ENCODE measurements at regions not wholly inside any gene's neighbourhood (a gene's known extent, or its start where the extent isn't known, plus 50 kb on each side); places are given as distances from the start of the nearest gene placed in this dataset.

DNA sequence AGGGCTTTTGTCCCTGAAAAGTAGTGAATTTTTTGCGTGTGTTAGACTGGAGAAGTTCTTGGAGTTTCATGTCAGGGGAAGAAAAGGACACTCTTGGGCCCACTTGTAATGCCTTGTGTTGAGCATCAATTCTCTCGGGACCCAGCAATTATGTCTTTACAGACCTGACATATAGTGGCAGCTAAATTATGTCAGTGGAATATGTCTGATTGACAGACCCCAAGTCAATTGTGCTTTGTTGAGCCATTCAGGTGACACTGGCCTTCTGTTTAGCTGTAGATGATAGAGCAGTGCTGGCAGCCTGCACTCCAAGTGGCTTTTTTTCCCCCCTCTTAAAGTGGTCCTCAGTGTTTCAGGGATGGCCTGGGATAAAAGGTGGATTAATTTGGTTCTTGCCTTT lies 112.1 kb upstream of the AGBL1 start:
- intact Hi-C loops (cut with DNase I): no loop called here
- DNase-seq (ENCODE audit: low spot score): no peak

DNA sequence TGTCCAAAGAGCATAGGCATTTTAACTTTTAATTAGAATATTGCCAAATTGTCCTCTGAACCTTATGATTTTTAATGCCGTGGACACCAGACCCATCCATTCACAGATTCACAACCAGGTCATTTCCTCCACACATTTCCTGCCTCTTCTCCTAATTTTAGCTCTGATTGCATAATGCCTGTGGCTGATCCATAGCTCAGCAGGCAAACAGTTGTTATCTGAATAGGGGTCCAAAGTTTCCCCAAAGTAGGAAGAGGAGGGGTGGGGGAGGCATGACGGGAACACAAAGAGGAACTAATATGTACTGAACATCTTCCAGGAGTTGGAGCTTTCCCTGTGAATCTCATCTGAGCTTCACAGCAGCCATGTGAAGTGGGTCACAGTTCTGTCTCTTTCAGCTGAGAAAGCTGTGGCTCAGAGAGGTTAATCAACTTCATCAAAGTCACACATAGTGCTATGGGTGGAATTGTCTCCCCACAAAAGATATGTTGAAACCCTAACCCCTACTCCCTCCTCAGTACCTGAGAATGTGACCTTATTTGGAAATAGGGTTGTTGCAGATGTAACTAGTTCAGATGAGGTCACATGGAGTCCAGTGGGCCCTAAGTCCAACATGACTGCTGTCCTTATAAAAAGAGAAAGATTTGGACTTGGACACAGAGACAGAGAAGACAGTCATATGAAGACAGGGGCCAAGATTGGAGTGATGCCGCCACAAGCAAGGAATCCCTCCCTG lies 106.7 kb upstream of the AGBL1 start:
- no peak for DNase-seq (ENCODE audit: low spot score)
- intact Hi-C loops (cut with DNase I): loop anchor here in 1 of 2 donors (5.0 kb wide), 1 partner anchor 1264 kb away; no protein-coding TSS in a partner anchor

DNA sequence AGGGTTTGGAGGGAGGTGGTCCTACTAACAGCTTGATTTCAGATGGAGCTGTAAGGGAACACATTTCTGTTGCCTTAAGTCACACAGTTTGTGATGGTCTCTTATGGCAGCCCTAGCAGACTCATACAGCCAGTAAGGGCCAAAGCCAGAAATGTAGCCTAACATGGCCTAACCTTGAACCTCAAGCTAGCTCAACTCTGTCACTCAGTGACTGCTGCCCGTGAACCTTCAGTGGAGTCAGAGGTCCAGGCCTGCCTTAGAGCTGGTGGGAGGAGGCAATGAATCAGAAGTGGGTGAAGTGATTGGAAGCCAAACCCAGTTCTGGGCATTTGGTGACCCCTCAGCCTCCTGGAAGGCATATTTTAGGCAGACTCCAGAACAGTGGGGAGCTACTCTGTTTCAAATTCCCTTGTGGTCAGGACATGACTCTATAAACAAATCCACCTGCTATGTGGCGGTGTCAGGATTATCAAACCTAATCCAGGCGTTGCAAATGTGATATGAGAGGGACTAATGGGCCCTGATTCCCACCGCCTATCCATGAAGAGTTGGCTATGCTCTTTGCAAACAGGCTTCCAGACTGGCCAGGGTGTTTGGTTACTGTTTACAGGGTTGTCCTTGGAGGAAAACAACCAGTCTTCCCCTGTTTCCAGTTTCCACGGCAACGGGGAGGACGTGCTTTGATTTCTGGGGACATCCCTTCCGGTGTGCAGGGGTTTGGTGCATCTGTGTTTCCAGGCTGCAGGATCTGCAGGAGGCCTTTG lies 105.9 kb upstream of the AGBL1 start:
- intact Hi-C loops (cut with DNase I): loop anchor here in 1 of 2 donors (5.0 kb wide), 1 partner anchor 1264 kb away; no protein-coding TSS in a partner anchor
- DNase-seq (ENCODE audit: low spot score): no peak

DNA sequence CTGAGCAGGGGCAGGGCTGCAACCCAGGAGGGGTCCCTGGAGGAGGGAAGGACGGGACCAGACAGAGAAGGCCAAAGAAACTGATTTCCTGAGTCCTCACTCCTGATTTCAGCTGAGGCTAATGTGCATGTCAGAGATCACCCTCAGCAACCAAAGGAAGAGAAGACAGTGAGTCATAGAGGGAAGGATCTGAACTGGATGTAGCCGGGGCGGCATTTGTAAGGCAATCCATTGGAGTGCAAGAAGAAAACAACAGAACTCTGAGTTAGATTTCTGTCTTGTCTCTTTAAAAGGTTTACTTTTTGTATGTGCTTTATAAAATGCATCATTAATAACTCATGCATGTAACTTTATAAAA lies 105.3 kb upstream of the AGBL1 start:
- intact Hi-C loops (cut with DNase I): loop anchor here in 1 of 2 donors (5.0 kb wide), 1 partner anchor 1263 kb away; no protein-coding TSS in a partner anchor
- DNase-seq (ENCODE audit: low spot score): no peak

DNA sequence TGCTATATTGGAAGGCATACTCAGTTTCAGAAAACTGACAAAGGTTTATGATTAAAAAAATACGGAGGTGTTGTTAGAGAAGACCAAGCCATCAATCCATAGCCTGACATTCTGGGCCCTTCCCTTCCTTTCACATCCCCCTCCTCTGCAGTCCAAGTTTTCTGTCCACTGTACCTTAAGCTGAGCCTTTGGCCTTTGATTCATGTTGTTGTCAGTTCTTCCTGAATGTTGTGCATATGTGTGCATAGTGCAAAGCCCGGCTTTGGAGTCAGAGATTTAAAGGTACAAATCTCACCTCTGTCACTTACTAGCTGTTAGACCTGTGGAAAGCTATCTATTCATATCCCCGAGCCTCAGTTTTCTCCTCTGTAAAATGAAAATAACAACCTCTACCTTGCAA lies 104.9 kb upstream of the AGBL1 start:
- intact Hi-C loops (cut with DNase I): loop anchor here in 1 of 2 donors (5.0 kb wide), 1 partner anchor 1263 kb away; no protein-coding TSS in a partner anchor
- no peak for DNase-seq (ENCODE audit: low spot score)

DNA sequence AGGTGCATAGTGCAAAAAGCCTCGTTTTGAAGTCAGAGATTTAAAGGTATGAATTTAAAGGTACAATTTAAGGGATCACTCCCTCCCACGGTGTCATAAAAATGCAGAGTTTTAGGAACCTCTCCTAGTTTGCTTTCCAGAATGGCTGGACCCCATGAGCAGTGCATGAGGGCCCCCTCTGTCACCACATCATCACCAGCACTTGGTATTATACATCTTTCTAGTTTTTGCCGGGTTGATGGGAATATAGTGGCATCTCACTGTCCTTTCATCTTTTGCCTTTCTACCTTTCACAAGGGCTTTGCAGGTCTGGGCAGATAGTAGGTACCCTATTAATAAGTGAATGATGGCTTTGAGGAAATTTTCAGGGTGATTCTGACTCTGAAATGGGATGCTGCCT lies 103.6 kb upstream of the AGBL1 start:
- no peak for DNase-seq (ENCODE audit: low spot score)
- intact Hi-C loops (cut with DNase I): no loop called here

DNA sequence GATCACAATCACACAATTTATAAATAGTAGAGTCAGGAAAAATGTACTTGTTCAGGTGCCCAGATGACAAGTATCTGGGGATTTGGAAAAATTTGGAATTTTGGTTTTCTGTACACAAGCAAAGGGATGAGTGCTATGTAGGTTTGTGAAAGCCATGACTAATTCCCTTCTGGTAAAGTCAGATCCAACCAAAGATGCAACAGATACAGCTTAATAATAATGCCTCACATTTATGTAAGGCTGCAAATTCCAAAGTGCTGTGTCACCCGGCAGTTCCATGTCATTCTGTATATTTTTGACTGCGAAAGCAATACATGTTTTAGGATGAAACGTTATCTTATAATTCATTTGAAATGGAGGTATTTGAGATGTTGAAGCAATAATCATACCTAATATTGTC lies 102.7 kb upstream of the AGBL1 start:
- no peak for DNase-seq (ENCODE audit: low spot score)
- intact Hi-C loops (cut with DNase I): no loop called here

DNA sequence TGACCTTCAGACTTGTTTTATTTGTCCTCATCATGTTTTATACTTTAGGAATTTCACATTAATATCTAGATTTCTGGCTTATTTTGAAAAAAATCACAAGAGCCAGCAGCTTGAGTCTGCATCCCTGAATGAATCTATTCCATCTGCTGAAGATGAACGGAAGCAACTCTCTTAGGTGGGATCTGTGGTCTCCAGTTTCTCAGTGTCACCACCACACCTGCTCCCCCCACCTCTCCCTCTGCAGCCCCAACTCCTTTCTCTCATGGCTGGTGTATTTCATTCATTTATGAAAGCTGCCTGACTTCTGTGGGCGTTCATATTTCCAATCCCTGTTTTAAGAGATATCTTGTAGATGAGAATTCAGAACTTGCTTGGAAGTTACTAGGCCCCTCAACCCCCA lies 102.1 kb upstream of the AGBL1 start:
- intact Hi-C loops (cut with DNase I): no loop called here
- DNase-seq (ENCODE audit: low spot score): no peak

DNA sequence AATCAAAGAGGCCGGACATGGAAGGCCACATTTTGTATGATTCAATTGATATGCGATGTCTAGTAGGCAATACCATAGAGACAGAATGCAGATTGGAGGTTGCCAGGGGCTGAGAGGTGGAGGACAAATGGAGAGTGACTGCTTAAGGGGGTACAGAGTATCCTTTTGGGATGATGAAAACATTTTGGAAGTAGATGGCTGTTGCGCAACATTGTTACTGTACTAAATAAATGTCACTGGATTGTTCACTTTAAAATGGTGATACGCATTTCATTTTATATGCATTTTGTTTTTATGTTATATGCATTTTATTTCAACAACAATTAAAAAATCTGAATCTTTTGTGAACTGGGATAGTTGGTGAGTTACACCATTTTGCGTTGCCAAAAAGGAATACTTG lies 99.7 kb upstream of the AGBL1 start:
- DNase-seq (ENCODE audit: low spot score): no peak
- intact Hi-C loops (cut with DNase I): no loop called here

DNA sequence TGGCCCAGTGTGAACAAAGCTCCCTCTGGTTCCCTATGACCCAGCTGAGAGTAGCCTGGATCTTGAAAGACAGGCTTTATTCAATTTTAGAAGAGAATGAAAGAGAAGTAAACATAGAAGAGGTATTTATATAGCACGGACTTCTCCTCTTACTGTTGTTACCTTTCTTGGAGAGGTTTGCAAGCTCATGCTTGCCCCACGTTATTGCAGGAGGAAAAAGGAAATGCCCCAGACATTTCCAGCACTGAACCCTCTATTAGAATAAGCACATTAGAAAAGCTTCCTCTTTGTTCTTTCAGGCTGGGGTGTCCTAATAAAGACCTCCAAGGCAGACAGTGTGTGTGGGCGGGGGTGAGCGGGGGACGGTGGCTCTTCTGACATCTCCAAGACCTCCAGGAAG lies 98.7 kb upstream of the AGBL1 start:
- no peak for DNase-seq (ENCODE audit: low spot score)
- intact Hi-C loops (cut with DNase I): no loop called here

DNA sequence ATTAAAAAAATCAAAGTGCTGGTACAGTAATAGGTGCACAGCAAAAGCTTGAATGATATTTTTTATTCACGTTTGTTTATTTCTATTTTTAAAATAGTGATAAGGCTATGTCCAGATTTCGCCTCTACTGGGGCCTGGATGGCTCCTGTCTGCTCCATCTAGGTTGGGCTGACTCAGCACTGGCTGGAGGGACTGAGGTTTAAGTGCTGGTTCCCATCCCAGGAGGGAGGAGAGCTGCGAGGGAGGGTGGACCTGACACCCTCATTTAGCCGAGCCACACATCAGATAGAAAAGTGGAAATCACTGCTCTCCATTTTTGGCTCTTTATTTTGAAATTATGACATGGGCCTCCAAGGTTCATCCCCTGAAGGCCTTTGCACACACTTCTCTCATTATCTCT lies 95.4 kb upstream of the AGBL1 start:
- no peak for DNase-seq (ENCODE audit: low spot score)
- intact Hi-C loops (cut with DNase I): no loop called here

DNA sequence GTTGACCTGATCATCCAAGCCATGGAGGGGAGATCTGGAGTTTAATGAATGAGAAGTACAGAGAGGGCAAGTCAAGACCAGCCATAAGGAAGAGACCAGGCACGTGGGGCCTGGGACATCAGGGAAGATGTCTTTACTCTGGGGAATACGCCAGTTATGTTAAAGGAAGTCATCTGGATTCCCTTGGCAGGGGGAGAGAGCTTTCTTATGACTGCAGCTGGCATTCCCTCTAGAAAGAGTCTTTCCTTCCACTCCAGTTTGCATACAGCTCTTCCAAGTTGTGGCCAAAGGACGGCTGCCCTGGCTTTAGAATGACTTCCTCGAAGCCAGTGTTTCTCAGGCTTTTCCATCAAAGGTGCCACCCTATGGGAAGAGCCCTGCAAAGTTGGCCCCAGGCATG lies 93.6 kb upstream of the AGBL1 start:
- intact Hi-C loops (cut with DNase I): no loop called here
- DNase-seq (ENCODE audit: low spot score): no peak

DNA sequence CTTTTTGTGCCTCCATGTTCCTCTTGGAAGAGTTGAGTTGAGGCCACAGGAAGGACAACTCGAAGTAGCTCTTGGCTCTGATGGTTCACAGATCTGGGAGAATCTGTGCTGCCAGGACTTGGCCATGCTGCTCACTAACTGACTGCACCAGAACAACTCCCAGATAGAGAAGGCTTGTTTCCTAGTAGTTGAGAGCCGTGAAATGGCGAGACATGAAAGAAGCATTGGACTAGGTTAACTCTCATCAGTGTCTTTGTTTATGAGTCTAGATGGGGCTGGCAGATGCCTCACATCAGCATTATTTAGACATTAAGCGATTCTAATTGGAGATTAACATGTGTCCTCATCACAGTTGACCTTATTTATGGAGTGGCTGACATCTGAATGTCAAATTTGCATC lies 92.9 kb upstream of the AGBL1 start:
- intact Hi-C loops (cut with DNase I): no loop called here
- no peak for DNase-seq (ENCODE audit: low spot score)

DNA sequence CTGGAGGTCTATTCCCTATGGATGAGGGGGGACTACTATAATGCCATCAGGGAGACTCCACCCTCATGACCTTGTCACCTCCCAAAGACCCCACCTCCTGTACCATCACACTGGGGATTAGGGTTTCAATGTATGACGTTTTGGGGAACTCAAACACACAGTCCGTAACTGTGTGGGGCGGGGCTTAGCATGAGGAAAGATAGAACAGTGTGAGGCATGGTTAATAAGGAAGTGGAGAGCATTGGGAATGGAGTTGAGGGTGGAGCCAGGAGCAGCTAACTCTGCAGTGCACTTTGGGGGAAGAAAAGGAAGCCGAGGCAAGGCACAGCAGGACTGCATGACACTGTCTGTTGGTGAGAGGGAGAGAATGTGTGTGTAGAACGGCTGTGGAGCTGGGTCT lies 90.9 kb upstream of the AGBL1 start:
- DNase-seq (ENCODE audit: low spot score): no peak
- intact Hi-C loops (cut with DNase I): no loop called here

DNA sequence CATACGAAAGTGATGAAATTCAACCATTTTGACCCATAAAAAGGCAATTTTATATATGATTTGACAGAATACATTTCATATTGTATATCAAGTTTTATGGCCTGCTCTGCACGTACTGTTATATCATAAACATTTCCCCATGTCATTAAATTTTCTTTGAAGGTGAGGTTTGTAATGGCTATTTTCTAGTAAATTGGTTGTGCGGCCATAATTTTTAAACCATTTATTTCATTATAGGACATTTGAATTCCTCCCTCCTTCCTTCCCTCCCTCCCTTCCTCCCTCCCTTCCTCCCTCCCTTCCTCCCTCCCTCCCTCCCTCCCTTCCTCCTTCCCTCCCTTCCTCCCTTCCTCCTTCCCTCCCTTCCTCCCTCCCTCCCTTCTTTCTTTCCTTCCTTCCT lies 87.4 kb upstream of the AGBL1 start:
- intact Hi-C loops (cut with DNase I): no loop called here
- no peak for DNase-seq (ENCODE audit: low spot score)

DNA sequence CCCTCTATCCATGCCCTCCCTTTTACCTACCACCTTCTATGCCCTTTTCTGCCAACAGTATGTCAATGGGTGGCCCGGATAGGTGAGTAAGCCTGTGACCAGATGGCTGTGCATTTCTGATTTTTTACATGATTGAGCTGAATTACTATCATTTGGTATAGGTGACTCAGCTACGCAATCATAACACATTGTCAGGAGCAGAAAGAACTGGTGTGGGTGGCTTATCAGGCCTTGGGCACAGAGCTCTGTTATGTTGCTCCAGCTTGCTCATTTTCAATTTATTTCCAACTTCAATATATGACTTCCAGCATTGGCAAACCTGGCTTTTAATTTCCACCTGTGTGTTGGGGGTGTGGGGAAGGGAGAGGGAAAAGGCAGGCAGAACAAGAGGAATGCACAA lies 86.6 kb upstream of the AGBL1 start:
- DNase-seq (ENCODE audit: low spot score): no peak
- intact Hi-C loops (cut with DNase I): no loop called here

DNA sequence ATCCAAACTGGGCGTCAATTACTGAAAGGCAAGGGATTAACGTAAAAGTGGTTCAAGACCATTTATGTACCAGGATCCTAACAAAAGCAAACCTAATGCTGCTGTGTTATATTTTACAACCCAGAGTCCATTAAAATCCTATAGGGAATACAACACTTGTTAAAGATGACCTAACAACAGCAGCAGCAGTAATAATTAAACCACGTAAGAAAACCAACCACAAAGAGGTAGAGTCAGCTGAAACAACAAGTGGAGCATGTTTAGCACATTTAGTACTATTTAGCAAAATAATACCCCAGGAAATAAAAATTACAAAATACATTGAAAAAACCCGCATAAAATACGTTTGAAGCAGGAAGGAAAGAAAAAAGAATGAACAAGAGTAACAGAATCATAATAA lies 82.1 kb upstream of the AGBL1 start:
- DNase-seq (ENCODE audit: low spot score): no peak
- intact Hi-C loops (cut with DNase I): no loop called here

DNA sequence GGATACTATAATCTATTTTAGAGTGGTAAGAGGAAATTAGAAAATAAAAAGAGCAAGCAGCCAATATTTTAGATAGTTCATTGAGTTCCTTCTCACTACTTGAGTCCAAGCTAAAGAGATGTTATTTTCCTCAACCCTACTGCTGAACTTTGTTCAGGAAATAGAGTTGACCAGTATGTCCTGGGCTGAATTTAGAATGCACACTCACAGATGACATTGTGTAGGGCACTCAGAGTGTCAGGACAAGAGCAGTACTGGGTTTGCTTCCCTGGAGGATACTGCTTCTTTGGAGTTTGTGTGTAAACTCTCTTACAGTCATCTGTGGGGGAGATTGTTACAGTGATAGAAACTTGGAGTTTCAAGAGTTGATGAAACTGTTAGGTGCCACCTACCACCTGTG lies 80.0 kb upstream of the AGBL1 start:
- intact Hi-C loops (cut with DNase I): no loop called here
- DNase-seq (ENCODE audit: low spot score): no peak

DNA sequence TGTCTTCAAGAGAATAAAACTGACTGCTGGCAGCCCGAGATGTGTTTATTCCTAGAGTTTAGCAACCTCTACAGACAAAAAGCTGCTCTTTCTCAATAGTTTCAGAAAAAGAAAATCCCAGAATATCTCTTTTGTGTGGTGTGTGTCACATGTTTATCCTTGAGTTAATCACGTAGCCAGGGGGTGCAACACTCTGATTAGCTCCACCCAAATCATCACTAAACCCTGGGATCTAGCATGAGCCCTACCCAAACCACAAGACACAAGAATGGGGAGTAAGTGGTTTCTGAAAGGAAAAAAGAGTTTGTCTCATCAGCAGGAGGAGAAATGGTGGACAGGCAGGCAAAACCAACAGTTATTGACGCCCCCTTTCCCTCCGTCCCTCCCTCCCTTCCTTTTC lies 78.5 kb upstream of the AGBL1 start:
- intact Hi-C loops (cut with DNase I): no loop called here
- DNase-seq (ENCODE audit: low spot score): no peak

DNA sequence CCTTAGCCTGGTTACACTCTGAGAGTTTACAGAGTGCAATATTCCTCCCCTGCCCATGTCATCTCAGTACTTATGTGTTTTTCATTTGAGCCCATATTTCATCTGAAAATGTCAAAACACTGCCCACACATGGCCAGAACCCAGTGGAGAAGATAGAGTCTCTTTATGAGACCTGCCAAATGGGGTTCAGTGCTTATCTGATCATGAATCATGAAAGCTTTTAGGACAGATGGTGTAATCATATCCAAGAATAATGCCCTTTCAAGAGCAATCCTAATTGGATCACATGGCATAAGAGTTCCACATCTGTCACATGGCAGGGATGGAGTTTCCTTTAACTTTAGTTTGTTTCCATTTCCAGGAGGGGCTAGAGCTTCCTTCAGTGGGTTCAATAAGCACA lies 77.2 kb upstream of the AGBL1 start:
- intact Hi-C loops (cut with DNase I): no loop called here
- no peak for DNase-seq (ENCODE audit: low spot score)

DNA sequence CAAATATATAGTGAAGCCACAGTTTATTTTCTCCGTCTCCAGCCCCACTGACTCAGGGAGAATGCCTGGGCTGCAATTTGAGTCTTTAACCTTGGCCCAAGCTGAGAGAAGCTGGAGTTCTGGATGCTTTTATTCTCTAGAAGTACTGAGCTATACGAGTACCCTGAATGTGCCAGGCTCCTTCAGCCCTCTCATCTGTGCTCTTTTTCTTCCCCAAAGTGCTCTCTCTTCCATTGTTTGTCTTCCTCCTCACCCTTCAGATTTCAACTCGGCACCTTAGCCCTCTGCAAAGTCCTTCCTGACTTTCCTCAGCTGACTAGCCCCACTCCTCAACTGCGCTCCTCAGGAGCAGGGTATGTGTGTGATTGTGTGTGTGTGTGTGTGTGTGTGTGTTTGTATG lies 75.6 kb upstream of the AGBL1 start:
- DNase-seq (ENCODE audit: low spot score): no peak
- intact Hi-C loops (cut with DNase I): no loop called here

Measured in posterior vena cava (tissue), 2 donors.